ENCODE measurements at regions not wholly inside any gene's neighbourhood (a gene's known extent, or its start where the extent isn't known, plus 50 kb on each side); places are given as distances from the start of the nearest gene placed in this dataset.

GRCh38 chr13:61695147-61695546, 279.5 kb upstream of the PCDH20 start:
- TF ChIP-seq STAT5B (CRISPR knock-in tag; IDR thresholded peaks at IDR 0.05) (no peak), CCAR2 (optimal IDR thresholded peaks at IDR 0.05; ENCODE audit: low read depth, low read length) (no peak), HOXA5 (CRISPR knock-in tag; IDR thresholded peaks at IDR 0.05) (no peak), CTCF (CRISPR knock-in tag; IDR thresholded peaks at IDR 0.05) (no peak), HDAC1 (CRISPR knock-in tag; IDR thresholded peaks at IDR 0.05) (no peak), ZNF331 (CRISPR knock-in tag; IDR thresholded peaks at IDR 0.05) (no peak), ZNF225 (CRISPR knock-in tag; IDR thresholded peaks at IDR 0.05) (no peak), BHLHE40 (IDR thresholded peaks at IDR 0.05; ENCODE audit: low read length) (no peak), ZBTB46 (CRISPR knock-in tag; IDR thresholded peaks at IDR 0.05; ENCODE audit: borderline replicate concordance) (no peak), HCFC1 (IDR thresholded peaks at IDR 0.05; ENCODE audit: low read depth, low read length) (no peak), POLR2AphosphoS2 (IDR thresholded peaks at IDR 0.05; ENCODE audit: low read depth, low read length) (no peak)
